HCT116 (cell line): ENCODE measurements at regions not wholly inside any gene's neighbourhood (a gene's known extent, or its start where the extent isn't known, plus 50 kb on each side); places are given as distances from the start of the nearest gene placed in this dataset.

Experiments
- ATAC-seq: fragments of 200-7000 bp; cut with Tn5 transposase; 2 replicates; pipeline ENCODE4 v1.9.1; 2020; ENCODE audit warnings: mild to moderate bottlenecking, moderate library complexity
- BruUV-seq: library from RNA; stranded (reverse); fragments of 400-500 nt; replicated peaks from 2 replicates; lab custom pipeline; 2021; lab: Mats Ljungman, UMichigan
- CTCF ChIA-PET: fragments of 300-600 bp; sonication (Branson Sonifier 250); formaldehyde crosslinking; loops from one replicate; lab custom pipeline; 2021; ENCODE audit warnings: antibody characterized with exemption; lab: Charles Lee
- POLR2A ChIA-PET: fragments of 300-600, 350-600 bp; sonication (Branson Sonifier 250); formaldehyde crosslinking; loops from one replicate; lab custom pipeline; 2021; ENCODE audit warnings: antibody characterized with exemption; lab: Charles Lee
- RAD21 ChIA-PET, 2 experiments: fragments of 300-600 bp; sonication (Branson Sonifier 250); formaldehyde crosslinking; loops; one replicate each; lab custom pipeline; 2023; ENCODE audit warnings: low total read pairs in 2 of 2; ENCODE audit not compliant: uncharacterized antibody in 2 of 2, unreplicated experiment in 2 of 2, low non-redundant PET in 1 of 2; lab: Charles Lee
- DNase-seq: peaks from one replicate; pipeline ENCODE4 v3.0.0-alpha.2; 2010; ENCODE audit warnings: low read depth, low spot score
- H2AFZ ChIP-seq: fragments of 200-600 bp; shearing (Covaris generic), sonication (generic); 2 replicates; pipeline ENCODE4 v1.6.1; 2017; ENCODE audit warnings: low read depth, mixed run types, mixed read lengths, antibody characterized with exemption, low read length; ENCODE audit not compliant: poor library complexity, severe bottlenecking
- H3K27ac ChIP-seq: 2 replicates; pipeline ENCODE4 v1.5.1; 2012; ENCODE audit warnings: low read depth, low read length
- H3K27me3 ChIP-seq: fragments of 200-600 bp; sonication (generic); 2 replicates; pipeline ENCODE4 v1.6.1; 2016; ENCODE audit warnings: mixed run types, low read length, mixed read lengths; ENCODE audit not compliant: insufficient read depth
- H3K36me3 ChIP-seq, 2 experiments: fragments of 200-500 bp in 1 of 2; fragments of 200-600 bp in 1 of 2; sonication (Bioruptor generic) in 1 of 2; sonication (generic) in 1 of 2; 2 replicates each; pipeline versions ENCODE4 v1.5.1 to v1.6.1; 2014 to 2016; ENCODE audit warnings: low read length in 2 of 2, inconsistent platforms in 1 of 2, mixed read lengths in 1 of 2, mixed run types in 1 of 2; ENCODE audit not compliant: insufficient read depth in 2 of 2, control insufficient read depth in 1 of 2
- H3K4me1 ChIP-seq, 2 experiments: fragments of 200-600 bp in 1 of 2; sonication (generic) in 1 of 2; 2 replicates each; pipeline versions ENCODE4 v1.5.1 to v1.6.1; 2012 to 2017; ENCODE audit warnings: low read length in 2 of 2, inconsistent platforms in 1 of 2, mild to moderate bottlenecking in 1 of 2, mixed read lengths in 1 of 2, mixed run types in 1 of 2, moderate library complexity in 1 of 2; ENCODE audit not compliant: insufficient read depth in 2 of 2, control insufficient read depth in 1 of 2
- H3K4me2 ChIP-seq: fragments of 200-600 bp; sonication (generic); 2 replicates; pipeline ENCODE4 v1.6.1; 2017; ENCODE audit warnings: mixed run types, low read length, mixed read lengths
- H3K4me3 ChIP-seq, 2 experiments: fragments of 200-600 bp in 1 of 2; sonication (generic) in 1 of 2; replicated peaks in 1 of 2; 2 replicates each; pipeline ENCODE4 v1.5.1; 2011 to 2016; ENCODE audit warnings: low read length in 2 of 2, control low read depth in 1 of 2, low read depth in 1 of 2, mild to moderate bottlenecking in 1 of 2, mixed read lengths in 1 of 2, mixed run types in 1 of 2
- H3K79me2 ChIP-seq: fragments of 200-600 bp; sonication (generic); 2 replicates; pipeline ENCODE4 v1.6.1; 2017; ENCODE audit warnings: mild to moderate bottlenecking, mixed run types, low read length, moderate library complexity, mixed read lengths; ENCODE audit not compliant: insufficient read depth
- H3K9ac ChIP-seq: fragments of 200-600 bp; sonication (generic); 2 replicates; pipeline ENCODE4 v1.6.1; 2016; ENCODE audit warnings: low read length, mixed read lengths
- H3K9me2 ChIP-seq: fragments of 200-600 bp; sonication (generic), shearing (Covaris generic); 2 replicates; pipeline ENCODE4 v1.6.1; 2017; ENCODE audit warnings: mixed run types, mild to moderate bottlenecking, moderate library complexity; ENCODE audit not compliant: insufficient read depth
- H3K9me3 ChIP-seq, 2 experiments: fragments of 200-500 bp in 1 of 2; fragments of 200-600 bp in 1 of 2; sonication (Bioruptor generic) in 1 of 2; sonication (generic) in 1 of 2; 2 replicates each; pipeline ENCODE4 v1.6.1; 2014 to 2017; ENCODE audit warnings: low read length in 2 of 2, mixed read lengths in 2 of 2, inconsistent platforms in 1 of 2, low read depth in 1 of 2, mild to moderate bottlenecking in 1 of 2, mixed run types in 1 of 2, moderate library complexity in 1 of 2; ENCODE audit not compliant: control insufficient read depth in 1 of 2, insufficient read depth in 1 of 2
- H4K20me1 ChIP-seq: fragments of 200-600 bp; sonication (generic), shearing (Covaris generic); 2 replicates; pipeline ENCODE4 v1.6.1; 2017; ENCODE audit warnings: mixed run types, mild to moderate bottlenecking, moderate library complexity; ENCODE audit not compliant: insufficient read depth
- CEBPB ChIP-seq: IDR thresholded peaks from 2 replicates; pipeline ENCODE4 v1.6.1; 2012; ENCODE audit warnings: low read depth
- EGR1 ChIP-seq: IDR thresholded peaks from 2 replicates; pipeline ENCODE4 v1.6.1; 2012; ENCODE audit warnings: low read depth
- ELF1 ChIP-seq: IDR thresholded peaks from 2 replicates; pipeline ENCODE4 v1.6.1; 2012; ENCODE audit warnings: low read depth, borderline replicate concordance
- EZH2phosphoT487 ChIP-seq: fragments of 200-600 bp; IDR thresholded peaks from 2 replicates; pipeline ENCODE4 v1.6.1; 2018; ENCODE audit warnings: antibody characterized with exemption, borderline replicate concordance
- POLR2AphosphoS5 ChIP-seq: IDR thresholded peaks from 2 replicates; pipeline ENCODE4 v1.6.1; 2011; ENCODE audit warnings: mild to moderate bottlenecking, low read depth, low read length, moderate library complexity
- SP1 ChIP-seq: IDR thresholded peaks from 2 replicates; pipeline ENCODE4 v1.6.1; 2012; ENCODE audit warnings: low read depth
- ZBTB33 ChIP-seq: IDR thresholded peaks from 2 replicates; pipeline ENCODE4 v1.6.1; 2011; ENCODE audit warnings: mild to moderate bottlenecking, low read length, moderate library complexity; ENCODE audit not compliant: insufficient replicate concordance; ENCODE audit errors: extremely low read depth
- ZNF274 ChIP-seq: fragments of 200-500 bp; sonication (Bioruptor generic); IDR thresholded peaks from 2 replicates; pipeline ENCODE4 v1.6.1; 2014; ENCODE audit warnings: mild to moderate bottlenecking, low read depth, low read length, inconsistent platforms
- intact Hi-C: fragments of 100-400 bp; cut with micrococcal nuclease; formaldehyde crosslinking; loops from 2 replicates; pipeline ENCODE4 v1.10.0; 2022
- TF ChIP-seq, protein P1 (sequence below): IDR thresholded peaks from 2 replicates; pipeline ENCODE4 v1.6.1; 2012
- TF ChIP-seq, protein P2 (sequence below), 3 experiments: fragments of 200-600 bp in 1 of 3; sonication (generic) in 1 of 3; IDR thresholded peaks in 2 of 3; conservative IDR thresholded peaks in 1 of 3; 2 replicates each; pipeline ENCODE4 v1.5.1; 2012 to 2017; ENCODE audit warnings: low read depth in 2 of 3, low read length in 2 of 3, antibody characterized with exemption in 1 of 3, borderline replicate concordance in 1 of 3, control low read depth in 1 of 3, mild to moderate bottlenecking in 1 of 3, mixed read lengths in 1 of 3, mixed run types in 1 of 3, moderate library complexity in 1 of 3; ENCODE audit not compliant: insufficient read depth in 1 of 3

DNA sequence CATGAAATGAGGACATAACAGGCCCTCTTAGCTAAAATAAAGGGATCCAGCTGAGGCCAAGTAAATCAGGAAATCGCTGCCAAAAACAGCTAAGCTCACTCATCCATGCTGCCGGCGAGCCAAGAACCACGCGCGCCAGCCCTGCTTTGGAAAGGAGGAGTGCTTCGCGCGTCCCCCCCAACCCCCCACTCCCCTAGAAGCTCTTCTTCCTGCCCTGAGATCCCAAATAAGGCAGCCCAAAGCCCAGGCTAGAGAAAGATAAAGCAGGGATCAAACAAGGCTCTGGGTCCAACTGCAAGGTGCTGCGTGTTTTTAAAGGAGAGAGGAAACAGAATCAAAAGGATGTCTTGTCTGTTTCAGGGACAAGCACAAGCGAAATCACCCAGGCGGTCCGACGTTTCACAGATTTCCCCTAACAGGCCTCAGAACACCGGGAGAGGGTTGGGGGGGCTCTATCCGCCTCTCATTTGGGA, 168.3 kb upstream of the AUTS2 start:
- peaks cover 0 to 10% of the 10 kb centered on the region in 2 experiments; a peak in 2 of 4 replicates for H3K9me3 ChIP-seq
- H3K4me3 ChIP-seq, result no peak overlapping the region
- RAD21 ChIA-PET, result no interaction called here
- no peaks in the 10 kb centered on the region for H3K36me3 ChIP-seq
- no peak overlapping the region for H3K27ac ChIP-seq
- H4K20me1 ChIP-seq, result no peaks in the 10 kb centered on the region
- no peak overlapping the region for H3K4me2 ChIP-seq
- no peaks in the 10 kb centered on the region for H3K9me2 ChIP-seq
- CTCF ChIA-PET, result no interaction called here
- no peak overlapping the region for H2AFZ ChIP-seq
- ATAC-seq (no peak), DNase-seq (no peak)
- H3K79me2 ChIP-seq, result no peaks in the 10 kb centered on the region
- H3K27me3 ChIP-seq, result no peaks in the 10 kb centered on the region
- POLR2A ChIA-PET, result no interaction called here
- TF ChIP-seq POLR2AphosphoS5 (no peak), ZNF274 (no peak), ELF1 (no peak), EGR1 (no peak), SP1 (no peak), EZH2phosphoT487 (no peak), ZBTB33 (no peak), CEBPB (no peak)
- TF ChIP-seq, protein P1, sequence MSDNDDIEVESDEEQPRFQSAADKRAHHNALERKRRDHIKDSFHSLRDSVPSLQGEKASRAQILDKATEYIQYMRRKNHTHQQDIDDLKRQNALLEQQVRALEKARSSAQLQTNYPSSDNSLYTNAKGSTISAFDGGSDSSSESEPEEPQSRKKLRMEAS, result no peak
- TF ChIP-seq, protein P2, sequence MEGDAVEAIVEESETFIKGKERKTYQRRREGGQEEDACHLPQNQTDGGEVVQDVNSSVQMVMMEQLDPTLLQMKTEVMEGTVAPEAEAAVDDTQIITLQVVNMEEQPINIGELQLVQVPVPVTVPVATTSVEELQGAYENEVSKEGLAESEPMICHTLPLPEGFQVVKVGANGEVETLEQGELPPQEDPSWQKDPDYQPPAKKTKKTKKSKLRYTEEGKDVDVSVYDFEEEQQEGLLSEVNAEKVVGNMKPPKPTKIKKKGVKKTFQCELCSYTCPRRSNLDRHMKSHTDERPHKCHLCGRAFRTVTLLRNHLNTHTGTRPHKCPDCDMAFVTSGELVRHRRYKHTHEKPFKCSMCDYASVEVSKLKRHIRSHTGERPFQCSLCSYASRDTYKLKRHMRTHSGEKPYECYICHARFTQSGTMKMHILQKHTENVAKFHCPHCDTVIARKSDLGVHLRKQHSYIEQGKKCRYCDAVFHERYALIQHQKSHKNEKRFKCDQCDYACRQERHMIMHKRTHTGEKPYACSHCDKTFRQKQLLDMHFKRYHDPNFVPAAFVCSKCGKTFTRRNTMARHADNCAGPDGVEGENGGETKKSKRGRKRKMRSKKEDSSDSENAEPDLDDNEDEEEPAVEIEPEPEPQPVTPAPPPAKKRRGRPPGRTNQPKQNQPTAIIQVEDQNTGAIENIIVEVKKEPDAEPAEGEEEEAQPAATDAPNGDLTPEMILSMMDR (IDR thresholded peaks at IDR 0.05 in 2 of 3, conservative IDR thresholded peaks at IDR 0.05 in 1 of 3; ENCODE audit: borderline replicate concordance in 1 of 3, insufficient read depth in 1 of 3, low read depth in 2 of 3, low read length in 2 of 3), result no peak
- no peaks in the 10 kb centered on the region for H3K4me1 ChIP-seq
- no peak overlapping the region for H3K9ac ChIP-seq
- no TSS peak for BruUV-seq
- intact Hi-C loops, result no loop called here
